GM12891 (cell line): ENCODE measurements at regions not wholly inside any gene's neighbourhood (a gene's known extent, or its start where the extent isn't known, plus 50 kb on each side); places are given as distances from the start of the nearest gene placed in this dataset.

Experiments used
- POLR2A ChIP-seq: IDR thresholded peaks from 2 replicates; pipeline ENCODE4 v1.6.1; 2011; ENCODE audit warnings: low read depth, low read length, control low read depth
- POU2F2 ChIP-seq: IDR thresholded peaks from 2 replicates; pipeline ENCODE4 v1.6.1; 2011; ENCODE audit warnings: low read depth, mild to moderate bottlenecking, control low read depth, low read length, moderate library complexity
- SPI1 ChIP-seq: IDR thresholded peaks from 2 replicates; pipeline ENCODE4 v1.6.1; 2011; ENCODE audit warnings: low read depth, low read length, control low read depth
- TAF1 ChIP-seq: IDR thresholded peaks from 2 replicates; pipeline ENCODE4 v1.6.1; 2011; ENCODE audit warnings: low read depth, low read length, control low read depth

DNA sequence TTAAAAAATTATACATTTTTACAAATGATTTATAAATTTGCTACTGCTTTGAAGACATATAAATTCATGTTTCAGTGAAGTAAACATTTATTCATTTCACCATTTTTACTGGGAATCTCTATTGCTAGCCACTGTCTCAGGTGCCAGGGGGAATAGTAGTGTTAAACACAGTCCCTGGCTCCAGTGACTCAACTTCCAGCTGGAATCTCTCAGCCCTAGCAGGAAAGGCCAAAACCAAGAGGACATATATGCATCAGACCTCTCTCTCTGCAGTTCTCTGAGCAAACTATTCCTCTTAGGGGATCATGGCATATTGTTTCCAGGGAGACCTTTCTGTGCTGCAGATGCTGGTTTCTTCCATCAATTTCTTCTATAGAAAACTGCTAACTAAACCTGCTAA is 1009.0 kb upstream of the LCORL start:
- TF ChIP-seq POU2F2 (no peak), SPI1 (no peak), POLR2A (no peak), TAF1 (no peak)
